Mesothelial cell of epicardium (in vitro differentiated cells): ENCODE measurements at regions not wholly inside any gene's neighbourhood (a gene's known extent, or its start where the extent isn't known, plus 50 kb on each side); places are given as distances from the start of the nearest gene placed in this dataset.
"Not testable (repeated sequence)": the region's sequence is repeated elsewhere in the genome, so short reads cannot be mapped to it uniquely, and the experiment has no call there.

ENCODE experiments used
- DNase-seq, 2 experiments: peaks; one replicate each; pipeline ENCODE4 v3.0.0; 2021; ENCODE audit warnings: low spot score in 2 of 2; ENCODE audit not compliant: unreplicated experiment in 2 of 2
- H3K27ac Mint-ChIP-seq: 2 replicates; pipeline ENCODE4 v1.8.0; 2021; ENCODE audit warnings: mixed read lengths
- H3K27me3 Mint-ChIP-seq: 2 replicates; pipeline ENCODE4 v1.8.0; 2021; ENCODE audit warnings: low read depth, mixed read lengths
- H3K36me3 Mint-ChIP-seq: 2 replicates; pipeline ENCODE4 v1.8.0; 2021; ENCODE audit warnings: mixed read lengths
- H3K4me1 Mint-ChIP-seq: 2 replicates; pipeline ENCODE4 v1.8.0; 2021; ENCODE audit warnings: mixed read lengths
- H3K4me3 Mint-ChIP-seq: 2 replicates; pipeline ENCODE4 v1.8.0; 2021; ENCODE audit warnings: mild to moderate bottlenecking, moderate library complexity, mixed read lengths
- H3K9me3 Mint-ChIP-seq: 2 replicates; pipeline ENCODE4 v1.8.0; 2021; ENCODE audit warnings: mixed read lengths
- TF ChIP-seq, protein P1 (sequence below): fragments of 200-600 bp; sonication (generic); IDR thresholded peaks from one replicate; pipeline ENCODE4 v1.5.0; 2021; ENCODE audit warnings: antibody characterized with exemption; ENCODE audit not compliant: unreplicated experiment

DNA sequence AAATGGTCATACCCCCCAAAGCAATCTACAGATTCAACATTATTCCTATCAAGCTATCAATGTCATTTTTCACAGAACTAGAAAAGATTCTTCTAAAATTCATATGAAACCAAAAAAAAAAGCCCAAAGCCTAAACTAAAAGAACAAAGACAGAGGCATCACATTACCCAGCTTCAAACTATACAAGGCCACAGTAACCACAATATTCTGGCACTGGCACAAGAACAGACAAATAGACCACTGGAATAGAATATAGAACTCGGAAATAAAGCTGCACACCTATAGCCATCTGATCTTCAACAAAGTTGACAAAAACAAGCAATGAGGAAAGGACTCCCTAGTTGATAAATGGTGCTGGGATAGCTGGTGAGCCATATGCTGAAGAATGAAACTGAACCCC, 89.2 kb upstream of the PCED1B start:
- TF ChIP-seq, protein P1, sequence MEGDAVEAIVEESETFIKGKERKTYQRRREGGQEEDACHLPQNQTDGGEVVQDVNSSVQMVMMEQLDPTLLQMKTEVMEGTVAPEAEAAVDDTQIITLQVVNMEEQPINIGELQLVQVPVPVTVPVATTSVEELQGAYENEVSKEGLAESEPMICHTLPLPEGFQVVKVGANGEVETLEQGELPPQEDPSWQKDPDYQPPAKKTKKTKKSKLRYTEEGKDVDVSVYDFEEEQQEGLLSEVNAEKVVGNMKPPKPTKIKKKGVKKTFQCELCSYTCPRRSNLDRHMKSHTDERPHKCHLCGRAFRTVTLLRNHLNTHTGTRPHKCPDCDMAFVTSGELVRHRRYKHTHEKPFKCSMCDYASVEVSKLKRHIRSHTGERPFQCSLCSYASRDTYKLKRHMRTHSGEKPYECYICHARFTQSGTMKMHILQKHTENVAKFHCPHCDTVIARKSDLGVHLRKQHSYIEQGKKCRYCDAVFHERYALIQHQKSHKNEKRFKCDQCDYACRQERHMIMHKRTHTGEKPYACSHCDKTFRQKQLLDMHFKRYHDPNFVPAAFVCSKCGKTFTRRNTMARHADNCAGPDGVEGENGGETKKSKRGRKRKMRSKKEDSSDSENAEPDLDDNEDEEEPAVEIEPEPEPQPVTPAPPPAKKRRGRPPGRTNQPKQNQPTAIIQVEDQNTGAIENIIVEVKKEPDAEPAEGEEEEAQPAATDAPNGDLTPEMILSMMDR, result no peak
- DNase-seq, result no peak

DNA sequence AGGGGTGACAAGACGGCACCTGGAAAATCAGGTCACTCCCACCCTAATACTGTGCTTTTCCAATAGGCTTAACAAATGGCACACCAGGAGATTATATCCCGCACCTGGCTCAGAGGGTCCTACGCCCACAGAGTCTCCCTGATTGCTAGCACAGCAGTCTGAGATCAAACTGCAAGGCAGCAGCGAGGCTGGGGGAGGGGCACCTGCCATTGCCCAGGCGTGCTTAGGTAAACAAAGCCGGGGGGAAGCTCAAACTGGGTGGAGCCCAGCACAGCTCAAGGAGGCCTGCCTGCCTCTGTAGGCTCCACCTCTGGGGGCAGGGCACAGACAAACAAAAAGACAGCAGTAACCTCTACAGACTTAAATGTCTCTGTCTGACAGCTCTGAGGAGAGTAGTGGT, 87.4 kb upstream of the PCED1B start:
- not testable (repeated sequence) for H3K4me1 Mint-ChIP-seq, H3K36me3 Mint-ChIP-seq, H3K4me3 Mint-ChIP-seq, H3K27me3 Mint-ChIP-seq, DNase-seq, H3K27ac Mint-ChIP-seq
- H3K9me3 Mint-ChIP-seq, result peaks cover 45% of the 10 kb centered on the region

More for the DNA sequence above, 89.2 kb upstream of the PCED1B start:
- Mint-ChIP-seq H3K9me3 (peaks cover 44% of the 10 kb centered on the region), H3K4me3 (no peak overlapping the region), H3K4me1 (no peaks in the 10 kb centered on the region), H3K36me3 (peaks cover 8% of the 10 kb centered on the region), H3K27me3 (no peaks in the 10 kb centered on the region), H3K27ac (no peak overlapping the region)

DNA sequence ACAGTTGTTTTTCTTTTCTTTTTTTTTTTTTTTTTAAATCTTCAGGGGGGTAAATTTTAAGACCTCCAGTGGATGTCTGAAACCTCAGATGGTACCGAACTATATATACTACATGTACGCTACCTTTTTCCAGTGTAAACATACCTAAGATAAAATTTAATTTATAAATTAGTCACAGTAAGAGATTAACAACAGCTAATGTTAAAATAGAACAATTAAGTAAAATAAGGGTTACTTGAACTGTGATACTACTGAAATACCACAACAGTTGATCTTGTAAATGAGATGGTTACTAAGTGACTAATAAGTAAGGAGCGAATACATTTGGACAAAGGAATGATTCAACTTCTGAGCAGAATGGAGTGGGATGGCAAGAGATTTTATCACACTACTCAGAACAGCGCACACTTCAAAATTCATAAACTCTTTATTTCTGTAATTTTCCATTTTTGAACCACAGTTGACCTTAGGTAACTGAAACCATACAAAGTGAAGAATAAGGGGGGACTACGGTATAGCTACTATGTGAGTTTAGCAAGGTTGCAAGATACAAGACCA, 80.5 kb upstream of the PCED1B start:
- TF ChIP-seq, protein P1, result no peak
- no peaks in the 10 kb centered on the region for H3K27me3 Mint-ChIP-seq
- peaks cover 11% of the 10 kb centered on the region for H3K9me3 Mint-ChIP-seq
- H3K27ac Mint-ChIP-seq, result no peak overlapping the region
- no peak for DNase-seq
- H3K4me1 Mint-ChIP-seq, result no peaks in the 10 kb centered on the region
- H3K4me3 Mint-ChIP-seq, result no peak overlapping the region
- H3K36me3 Mint-ChIP-seq, result no peaks in the 10 kb centered on the region

DNA sequence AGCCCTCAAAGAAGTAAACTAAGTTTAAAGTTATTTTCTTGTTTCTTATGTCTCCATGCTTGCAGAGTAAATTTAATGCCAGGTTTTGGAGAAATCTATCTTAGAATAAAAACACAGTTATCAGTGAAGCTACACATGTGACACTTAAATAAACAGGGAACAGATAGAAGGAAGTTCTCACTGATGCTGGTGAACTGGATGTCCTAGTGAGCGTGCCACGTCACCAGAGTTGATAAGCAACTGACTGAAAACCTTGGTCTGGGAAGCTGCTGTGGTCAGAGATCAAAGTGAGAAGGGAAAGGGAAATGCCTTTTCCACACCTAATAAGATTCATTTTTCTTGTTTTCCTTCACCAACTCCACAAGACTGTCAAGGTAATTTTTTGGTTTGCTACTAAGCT, 74.8 kb upstream of the PCED1B start:
- no peak overlapping the region for H3K4me3 Mint-ChIP-seq
- TF ChIP-seq, protein P1, result no peak
- H3K4me1 Mint-ChIP-seq, result no peaks in the 10 kb centered on the region

DNA sequence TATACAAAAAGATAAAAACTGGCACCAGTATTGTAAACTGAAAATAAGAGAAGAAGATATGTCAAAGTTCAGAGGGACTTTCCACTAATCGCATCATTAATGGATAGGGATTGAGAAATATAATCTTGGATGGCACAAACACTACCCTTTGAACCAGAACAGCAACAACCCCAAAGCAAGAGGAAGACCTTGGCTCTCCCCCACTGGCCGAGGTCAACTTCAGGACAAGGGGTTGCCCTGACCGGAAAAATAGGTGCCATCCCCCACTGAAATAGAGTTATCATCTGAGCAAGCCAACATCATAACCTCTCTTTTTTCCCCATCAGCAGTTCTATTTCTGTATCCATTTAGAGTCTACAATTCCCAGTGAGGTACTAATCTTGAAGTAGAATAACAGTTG, 72.4 kb upstream of the PCED1B start:
- H3K9me3 Mint-ChIP-seq, result peaks cover 2% of the 10 kb centered on the region
- TF ChIP-seq, protein P1, result no peak
- no peak for DNase-seq
- no peaks in the 10 kb centered on the region for H3K36me3 Mint-ChIP-seq
- no peaks in the 10 kb centered on the region for H3K4me1 Mint-ChIP-seq
- no peak overlapping the region for H3K4me3 Mint-ChIP-seq
- no peaks in the 10 kb centered on the region for H3K27me3 Mint-ChIP-seq
- no peak overlapping the region for H3K27ac Mint-ChIP-seq

More for the DNA sequence above, 74.8 kb upstream of the PCED1B start:
- no peak overlapping the region for H3K27ac Mint-ChIP-seq
- DNase-seq, result no peak
- H3K9me3 Mint-ChIP-seq, result peaks cover 2% of the 10 kb centered on the region
- no peaks in the 10 kb centered on the region for H3K36me3 Mint-ChIP-seq
- no peaks in the 10 kb centered on the region for H3K27me3 Mint-ChIP-seq

DNA sequence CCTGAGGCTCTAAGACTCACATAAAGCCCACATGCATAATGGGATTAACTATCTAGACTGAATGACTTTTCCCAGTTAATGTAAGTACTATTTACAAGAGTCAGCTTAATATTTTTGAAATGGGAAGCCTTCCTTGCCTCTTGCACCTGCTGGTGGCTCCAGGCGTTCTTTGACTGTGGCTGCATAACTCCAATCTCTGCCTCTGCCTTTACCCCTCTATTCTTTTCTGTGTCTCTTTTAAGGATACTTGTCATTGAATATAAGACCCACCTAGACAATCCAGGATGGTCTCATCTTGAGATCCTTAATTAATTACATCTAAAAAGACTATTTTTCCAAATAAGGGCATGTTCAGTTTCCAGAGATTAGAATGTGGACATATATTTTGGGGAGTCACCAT, 66.9 kb upstream of the PCED1B start:
- DNase-seq, result no peak

More for the DNA sequence above, 66.9 kb upstream of the PCED1B start:
- TF ChIP-seq, protein P1, result no peak
- Mint-ChIP-seq H3K27me3 (no peaks in the 10 kb centered on the region), H3K9me3 (peaks cover 5% of the 10 kb centered on the region), H3K36me3 (no peaks in the 10 kb centered on the region), H3K27ac (no peak overlapping the region), H3K4me3 (no peak overlapping the region), H3K4me1 (no peaks in the 10 kb centered on the region)
